ENCODE measurements at regions not wholly inside any gene's neighbourhood (a gene's known extent, or its start where the extent isn't known, plus 50 kb on each side); places are given as distances from the start of the nearest gene placed in this dataset.
"Not testable (repeated sequence)": the region's sequence is repeated elsewhere in the genome, so short reads cannot be mapped to it uniquely, and the experiment has no call there.

- DNase-seq: peak; percentile 80
- TF ChIP-seq, protein P1, sequence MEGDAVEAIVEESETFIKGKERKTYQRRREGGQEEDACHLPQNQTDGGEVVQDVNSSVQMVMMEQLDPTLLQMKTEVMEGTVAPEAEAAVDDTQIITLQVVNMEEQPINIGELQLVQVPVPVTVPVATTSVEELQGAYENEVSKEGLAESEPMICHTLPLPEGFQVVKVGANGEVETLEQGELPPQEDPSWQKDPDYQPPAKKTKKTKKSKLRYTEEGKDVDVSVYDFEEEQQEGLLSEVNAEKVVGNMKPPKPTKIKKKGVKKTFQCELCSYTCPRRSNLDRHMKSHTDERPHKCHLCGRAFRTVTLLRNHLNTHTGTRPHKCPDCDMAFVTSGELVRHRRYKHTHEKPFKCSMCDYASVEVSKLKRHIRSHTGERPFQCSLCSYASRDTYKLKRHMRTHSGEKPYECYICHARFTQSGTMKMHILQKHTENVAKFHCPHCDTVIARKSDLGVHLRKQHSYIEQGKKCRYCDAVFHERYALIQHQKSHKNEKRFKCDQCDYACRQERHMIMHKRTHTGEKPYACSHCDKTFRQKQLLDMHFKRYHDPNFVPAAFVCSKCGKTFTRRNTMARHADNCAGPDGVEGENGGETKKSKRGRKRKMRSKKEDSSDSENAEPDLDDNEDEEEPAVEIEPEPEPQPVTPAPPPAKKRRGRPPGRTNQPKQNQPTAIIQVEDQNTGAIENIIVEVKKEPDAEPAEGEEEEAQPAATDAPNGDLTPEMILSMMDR (IDR thresholded peaks at IDR 0.05): peak; percentile 82
- H3K36me3 ChIP-seq: peaks cover 26% of the 10 kb centered on the region
- not testable (repeated sequence) for H3K9me3 ChIP-seq; H3K4me1 ChIP-seq; H3K27ac ChIP-seq; H3K4me3 ChIP-seq; ATAC-seq; H3K27me3 ChIP-seq (ENCODE audit: low read depth)
- intact Hi-C loops (cut with DNase I): loop anchor here (10.0 kb wide), 1 partner anchor 135 kb away; no protein-coding TSS in a partner anchor
Observed at GRCh38 chr3:75429561-75430220, 234.4 kb upstream of the FRG2C start.

- H3K4me3 ChIP-seq; intact Hi-C loops (cut with DNase I); H3K4me1 ChIP-seq; H3K9me3 ChIP-seq; H3K27ac ChIP-seq; DNase-seq; H3K27me3 ChIP-seq (ENCODE audit: low read depth); ATAC-seq: not testable (repeated sequence)
- H3K36me3 ChIP-seq: peaks cover 23% of the 10 kb centered on the region
Observed at GRCh38 chr3:75430406-75430805, 233.7 kb upstream of the FRG2C start.

GRCh38 chr3:75431120-75431519, 233.0 kb upstream of the FRG2C start:
- H3K4me1 ChIP-seq; intact Hi-C loops (cut with DNase I); H3K4me3 ChIP-seq; ATAC-seq; H3K27ac ChIP-seq; H3K27me3 ChIP-seq (ENCODE audit: low read depth); DNase-seq; H3K9me3 ChIP-seq: not testable (repeated sequence)
- peaks cover 19% of the 10 kb centered on the region for H3K36me3 ChIP-seq

- H3K36me3 ChIP-seq: peaks cover 10% of the 10 kb centered on the region
- H3K4me1 ChIP-seq; DNase-seq; H3K9me3 ChIP-seq; ATAC-seq; intact Hi-C loops (cut with DNase I); H3K27ac ChIP-seq; H3K4me3 ChIP-seq; H3K27me3 ChIP-seq (ENCODE audit: low read depth): not testable (repeated sequence)
Observed at GRCh38 chr3:75432466-75432865, 231.7 kb upstream of the FRG2C start.

DNA sequence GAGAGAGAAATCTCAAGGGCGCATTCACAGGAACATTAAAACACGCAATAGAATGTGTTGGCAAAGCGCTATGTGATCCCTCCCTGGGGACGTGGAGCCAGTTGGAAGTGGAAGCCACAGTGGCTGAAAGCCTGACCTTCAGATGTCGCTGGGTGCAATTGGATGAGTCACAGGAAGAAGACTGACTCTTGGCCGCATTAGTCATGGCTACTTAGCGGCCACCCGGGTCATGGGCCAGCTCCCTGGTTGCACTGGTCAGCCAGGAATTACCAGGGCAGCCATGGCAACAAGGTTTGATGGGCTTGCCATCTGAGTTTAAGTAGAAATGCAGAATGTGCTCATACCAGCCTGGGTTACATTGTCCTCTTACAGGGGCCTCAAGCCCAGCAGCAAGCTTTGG, 231.2 kb upstream of the FRG2C start:
- intact Hi-C loops (cut with DNase I): not testable (repeated sequence)

DNA sequence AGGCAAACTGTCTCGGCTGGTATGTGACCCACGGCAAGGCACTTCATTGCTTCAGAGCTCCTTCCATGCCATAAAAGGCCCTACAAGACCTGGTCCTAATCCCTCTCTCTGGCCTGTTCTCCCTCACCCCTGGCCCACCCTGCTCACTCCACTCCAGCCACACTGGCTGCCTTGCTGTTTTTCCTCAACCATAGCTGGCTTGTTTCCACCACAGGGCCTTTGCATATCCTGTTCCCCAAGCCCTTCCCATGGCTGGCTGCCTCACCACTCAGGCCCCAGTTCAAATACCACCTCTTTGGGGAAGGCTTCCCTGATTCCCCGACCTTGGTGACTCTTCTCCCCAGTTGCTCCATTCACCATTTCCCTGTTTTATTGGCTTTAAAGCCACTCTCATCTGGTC, 230.8 kb upstream of the FRG2C start:
- H3K4me3 ChIP-seq; H3K27me3 ChIP-seq (ENCODE audit: low read depth); H3K4me1 ChIP-seq; DNase-seq; intact Hi-C loops (cut with DNase I); H3K9me3 ChIP-seq; H3K36me3 ChIP-seq; ATAC-seq: not testable (repeated sequence)
- H3K27ac ChIP-seq: peak overlapping the region; percentile 11

More for the DNA sequence above, 231.2 kb upstream of the FRG2C start:
- H3K36me3 ChIP-seq; ATAC-seq; H3K27me3 ChIP-seq (ENCODE audit: low read depth); H3K4me1 ChIP-seq; H3K9me3 ChIP-seq; H3K4me3 ChIP-seq: not testable (repeated sequence)
- peak; percentile 58 for DNase-seq
- H3K27ac ChIP-seq: peak overlapping the region; percentile 11

GRCh38 chr3:75434276-75434912, 229.7 kb upstream of the FRG2C start:
- DNase-seq; intact Hi-C loops (cut with DNase I): not testable (repeated sequence)

GRCh38 chr3:75434913-75435793, 229.0 kb upstream of the FRG2C start:
- H3K27me3 ChIP-seq (ENCODE audit: low read depth); H3K4me1 ChIP-seq; H3K9me3 ChIP-seq; intact Hi-C loops (cut with DNase I); H3K36me3 ChIP-seq: not testable (repeated sequence)
- H3K4me3 ChIP-seq: peak overlapping the region; percentile 76
- ATAC-seq: peak; percentile 100
- peak; percentile 99 for DNase-seq
- peak overlapping the region; percentile 86 for H3K27ac ChIP-seq

More at GRCh38 chr3:75434276-75434912, 229.7 kb upstream of the FRG2C start:
- not testable (repeated sequence) for H3K9me3 ChIP-seq; H3K4me1 ChIP-seq; ATAC-seq; H3K27me3 ChIP-seq (ENCODE audit: low read depth); H3K36me3 ChIP-seq
- peak overlapping the region; percentile 76 for H3K4me3 ChIP-seq
- H3K27ac ChIP-seq: peak overlapping the region; percentile 83

DNA sequence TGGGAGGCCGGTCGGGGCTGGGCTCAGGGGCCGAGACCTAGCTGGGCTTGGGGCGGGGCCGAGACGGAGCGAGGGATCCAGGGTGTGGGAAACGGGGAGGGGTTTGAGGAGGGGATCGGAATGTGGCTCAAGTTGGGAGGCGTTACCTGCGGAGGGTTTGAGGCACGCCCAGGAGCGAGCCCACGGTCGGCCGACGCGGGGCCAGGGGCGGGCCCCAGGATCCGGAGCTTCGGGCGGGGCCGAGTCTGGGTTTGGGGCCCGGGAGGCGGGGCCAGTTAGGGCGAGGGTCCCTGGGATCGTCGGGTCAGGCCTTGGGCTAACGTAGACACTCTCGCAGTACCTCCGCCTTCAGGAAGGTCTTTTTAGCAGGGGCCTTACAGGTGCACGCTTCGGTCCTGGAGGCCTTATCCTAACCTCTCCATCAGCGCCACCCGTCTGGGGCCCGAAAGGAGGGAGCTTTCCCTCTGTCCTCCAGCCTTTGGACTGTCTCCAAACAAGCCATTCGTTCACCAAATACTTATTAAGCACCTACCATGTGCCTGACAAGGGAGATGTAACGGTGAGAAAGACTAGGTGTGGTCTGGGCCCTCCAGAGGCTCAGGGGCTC, 228.2 kb upstream of the FRG2C start:
- peak overlapping the region; percentile 86 for H3K27ac ChIP-seq
- intact Hi-C loops (cut with DNase I): not testable (repeated sequence)

DNA sequence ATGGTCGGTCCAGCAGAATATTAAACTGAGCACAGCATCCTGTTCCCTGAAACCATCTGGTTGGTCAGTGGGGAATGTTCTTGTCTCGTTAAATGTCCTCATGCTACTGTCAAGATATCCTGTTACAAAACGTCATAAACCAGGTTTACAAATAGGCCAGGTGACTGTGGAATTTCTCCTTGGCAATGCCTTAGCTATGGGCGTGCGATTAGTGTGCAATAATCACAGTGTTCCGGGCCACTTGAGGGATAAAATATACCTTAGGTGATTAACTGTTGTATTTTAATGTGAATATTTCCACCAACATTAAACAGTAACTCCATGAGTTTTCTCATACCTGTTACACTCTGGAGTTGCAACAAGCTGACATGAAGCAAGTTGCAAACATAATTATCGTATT, 223.1 kb upstream of the FRG2C start:
- H3K4me1 ChIP-seq; H3K27ac ChIP-seq; ATAC-seq; DNase-seq; H3K4me3 ChIP-seq; H3K36me3 ChIP-seq; intact Hi-C loops (cut with DNase I); H3K9me3 ChIP-seq; H3K27me3 ChIP-seq (ENCODE audit: low read depth): not testable (repeated sequence)

More for the DNA sequence above, 228.2 kb upstream of the FRG2C start:
- DNase-seq; H3K36me3 ChIP-seq; H3K27me3 ChIP-seq (ENCODE audit: low read depth); ATAC-seq; H3K9me3 ChIP-seq; H3K4me1 ChIP-seq: not testable (repeated sequence)
- H3K4me3 ChIP-seq: peak overlapping the region; percentile 76

DNA sequence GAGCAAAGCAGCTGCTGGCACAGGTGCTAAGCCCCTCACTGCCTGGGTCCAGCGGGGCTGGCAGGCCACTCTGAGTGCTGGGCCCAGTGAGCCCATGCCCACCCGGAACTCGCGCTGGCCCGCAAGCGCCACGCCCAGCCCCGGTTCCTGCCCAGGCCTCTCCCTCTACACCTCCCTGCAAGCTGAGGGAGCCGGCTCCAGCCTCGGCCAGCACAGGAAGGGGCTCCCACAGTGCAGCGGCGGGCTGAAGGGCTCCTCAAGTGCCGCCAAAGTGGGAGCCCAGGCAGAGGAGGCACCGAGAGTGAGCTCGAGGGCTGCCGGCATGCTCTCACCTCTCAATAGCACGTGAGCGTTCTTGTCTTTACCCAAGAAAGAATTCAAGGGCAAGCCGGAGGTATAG, 219.5 kb upstream of the FRG2C start:
- H3K36me3 ChIP-seq; H3K27me3 ChIP-seq (ENCODE audit: low read depth); intact Hi-C loops (cut with DNase I); H3K9me3 ChIP-seq; H3K4me3 ChIP-seq; H3K27ac ChIP-seq; ATAC-seq; H3K4me1 ChIP-seq: not testable (repeated sequence)
- peak; percentile 60 for DNase-seq

- H3K4me1 ChIP-seq; DNase-seq; H3K27me3 ChIP-seq (ENCODE audit: low read depth); intact Hi-C loops (cut with DNase I); H3K9me3 ChIP-seq; ATAC-seq; H3K27ac ChIP-seq; H3K4me3 ChIP-seq; H3K36me3 ChIP-seq: not testable (repeated sequence)
Observed at GRCh38 chr3:75445234-75445633, 218.9 kb upstream of the FRG2C start.

Measured in lower lobe of right lung (tissue), 2 donors.